NCI-H460 (cell line): ENCODE measurements at regions not wholly inside any gene's neighbourhood (a gene's known extent, or its start where the extent isn't known, plus 50 kb on each side); places are given as distances from the start of the nearest gene placed in this dataset.
A peak's percentile ranks its signal among the peaks of the same experiment; 100 is the strongest.

ENCODE experiments used
- DNase-seq: peaks from one replicate; pipeline ENCODE4 v3.0.0-alpha.2; 2016; ENCODE audit warnings: low read depth; ENCODE audit errors: extremely low read depth

DNA sequence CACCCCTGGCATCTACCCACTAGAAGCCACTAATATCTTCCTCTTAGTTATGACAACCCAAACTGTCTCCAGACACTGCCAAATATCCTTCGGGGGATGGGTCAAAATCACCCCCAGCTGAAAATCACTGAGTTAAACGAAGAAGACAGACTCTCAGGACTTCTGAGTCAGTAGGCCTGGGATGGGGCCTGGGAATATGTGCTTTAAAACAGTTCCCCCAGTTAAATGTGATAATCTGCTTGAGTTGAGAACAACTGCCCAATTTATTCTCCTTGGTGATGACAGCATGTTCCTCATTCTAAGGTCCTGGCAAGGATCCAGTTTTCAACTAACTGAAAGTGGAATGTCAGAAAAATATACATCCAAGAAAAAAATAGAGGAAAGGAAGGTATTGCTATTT, 52.4 kb downstream of the CBLL2 start:
- DNase-seq: no peak

DNA sequence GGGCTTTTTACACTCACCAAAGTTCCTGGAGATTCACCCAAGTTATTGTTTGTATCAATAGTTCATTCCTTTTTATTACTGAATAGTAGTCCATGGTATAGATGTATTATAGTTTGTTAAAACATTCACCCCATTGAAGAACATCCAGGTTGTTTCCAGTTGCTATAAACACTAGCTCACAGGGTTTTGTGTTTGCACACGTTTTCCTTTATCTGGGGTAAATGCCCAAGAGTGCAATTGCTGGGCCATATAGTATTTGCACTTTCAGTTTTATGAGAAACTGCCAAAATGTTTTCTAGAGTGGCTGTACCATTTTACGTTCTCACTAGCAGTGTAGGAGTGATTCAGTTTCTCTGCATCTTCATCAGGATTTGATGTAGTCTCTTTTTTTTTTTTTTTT, 57.1 kb downstream of the CBLL2 start:
- DNase-seq: no peak

DNA sequence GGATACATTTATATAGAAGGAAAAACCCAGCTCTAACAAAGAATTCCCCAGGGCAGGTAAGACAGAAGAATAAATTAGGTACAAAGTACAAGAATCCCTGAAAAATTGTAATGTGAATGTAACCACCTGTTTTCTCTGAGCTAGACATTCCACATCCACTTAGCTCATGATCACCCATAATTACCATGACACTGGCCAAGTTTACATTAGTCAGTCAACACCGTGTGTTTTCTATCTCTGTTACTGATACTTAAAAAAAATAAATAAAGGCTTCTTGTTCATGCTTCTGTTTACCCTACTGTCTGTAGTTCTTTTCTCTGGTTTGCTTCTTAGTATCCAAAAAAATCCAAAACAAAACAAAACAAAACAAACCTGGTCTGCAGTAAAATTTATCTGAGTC, 66.0 kb downstream of the CBLL2 start:
- DNase-seq: no peak

DNA sequence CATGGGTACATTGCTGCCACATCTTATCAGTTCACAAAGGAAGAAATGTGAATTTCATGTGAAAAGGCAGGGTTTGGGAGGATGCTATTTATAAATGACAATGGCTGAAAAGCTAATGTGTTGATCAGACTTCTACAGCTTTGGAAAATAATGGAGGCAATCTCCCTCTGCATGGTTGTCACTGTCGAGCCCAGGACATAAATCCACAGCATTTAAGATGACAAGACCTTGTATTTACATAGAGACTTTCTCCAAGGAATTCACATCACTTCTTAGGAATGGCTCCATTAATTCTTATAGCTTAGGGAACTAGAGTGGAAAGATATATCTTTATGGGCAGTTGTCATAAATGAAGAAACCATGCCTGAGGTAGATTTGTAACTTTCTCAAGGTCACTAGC, 66.7 kb downstream of the CBLL2 start:
- no peak for DNase-seq

DNA sequence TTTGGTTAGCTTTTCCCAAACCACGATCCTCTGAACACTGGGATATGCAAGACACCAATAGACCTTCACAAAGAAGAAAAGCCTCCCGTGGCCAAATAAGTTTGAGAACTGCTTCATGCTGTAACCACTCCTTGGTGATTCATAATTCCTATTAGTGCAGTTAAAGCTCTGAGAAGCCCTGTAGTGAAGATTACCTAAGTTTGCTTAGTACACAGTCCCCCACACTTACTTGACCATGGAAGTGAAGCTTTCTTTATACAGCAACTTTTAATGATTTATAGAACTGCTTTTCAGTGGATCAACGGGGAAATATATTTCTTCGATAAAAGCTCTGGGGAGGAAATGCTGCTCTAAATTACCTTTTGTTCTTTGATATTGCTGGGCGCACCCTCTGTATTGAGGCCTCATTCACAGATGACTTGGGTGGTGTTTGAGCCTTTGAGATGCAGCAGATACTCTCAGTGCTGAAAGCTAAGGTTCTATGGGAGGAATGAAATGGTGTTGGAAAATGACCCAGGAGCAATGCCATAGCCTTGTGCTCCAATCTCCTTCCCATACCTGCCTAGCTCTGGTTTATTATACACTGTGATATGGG, 67.4 kb downstream of the CBLL2 start:
- DNase-seq: no peak

DNA sequence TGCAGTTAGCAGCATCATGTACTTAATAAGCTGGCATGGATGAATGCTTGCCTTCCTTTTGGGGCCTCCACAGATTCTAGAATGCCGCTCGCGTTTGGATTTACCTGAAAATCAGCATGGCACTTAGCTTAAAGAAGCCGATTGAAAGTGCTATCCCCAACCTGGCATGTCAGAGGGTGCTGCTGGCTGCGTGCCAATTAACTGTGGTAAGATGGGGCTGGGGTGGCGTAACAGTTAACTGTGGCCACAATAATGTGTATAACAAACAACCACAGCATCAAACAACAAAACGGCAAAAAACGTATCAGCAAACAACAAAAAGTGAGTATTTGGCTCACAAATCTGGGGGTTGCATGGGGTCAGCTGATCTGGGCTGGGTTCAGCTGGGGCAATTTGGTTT, 70.5 kb downstream of the CBLL2 start:
- DNase-seq: no peak

DNA sequence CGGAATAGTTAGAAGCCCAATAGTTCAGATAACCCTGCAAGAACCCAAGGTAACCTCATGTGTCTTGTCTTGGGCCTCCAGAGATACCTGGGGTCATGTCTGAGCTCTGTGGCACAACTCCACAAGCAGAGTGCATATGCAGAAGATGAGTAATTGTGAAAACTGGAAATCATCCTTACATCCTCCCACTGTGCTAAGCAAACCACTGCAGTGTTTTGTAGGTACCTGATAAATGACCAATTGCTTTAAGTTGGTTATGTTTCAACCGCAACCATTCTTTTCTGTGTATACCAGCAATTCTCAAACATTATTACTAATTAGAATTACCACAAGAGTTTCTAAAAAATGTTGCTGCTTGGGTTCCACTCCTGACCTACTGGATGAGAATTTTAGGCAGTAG, 73.2 kb downstream of the CBLL2 start:
- no peak for DNase-seq

DNA sequence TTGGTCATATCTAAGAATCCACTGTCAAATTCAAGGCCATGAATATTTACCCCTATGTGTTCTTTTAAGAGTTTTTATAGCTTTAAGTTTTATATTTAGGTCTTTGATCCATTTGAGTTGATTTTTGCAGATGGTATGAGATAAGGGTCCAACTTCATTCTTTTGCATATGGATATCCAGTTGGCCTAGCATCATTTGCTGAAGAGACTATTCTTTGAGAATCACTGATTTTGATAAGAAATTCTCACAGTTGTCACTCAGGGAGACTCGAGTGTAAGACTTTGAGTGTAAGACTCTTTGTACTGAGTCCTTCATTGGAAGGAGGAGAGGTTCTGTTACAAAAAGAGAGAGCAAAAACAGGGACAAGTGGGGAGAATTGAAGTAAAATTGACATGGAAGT, 74.8 kb downstream of the CBLL2 start:
- DNase-seq: no peak

DNA sequence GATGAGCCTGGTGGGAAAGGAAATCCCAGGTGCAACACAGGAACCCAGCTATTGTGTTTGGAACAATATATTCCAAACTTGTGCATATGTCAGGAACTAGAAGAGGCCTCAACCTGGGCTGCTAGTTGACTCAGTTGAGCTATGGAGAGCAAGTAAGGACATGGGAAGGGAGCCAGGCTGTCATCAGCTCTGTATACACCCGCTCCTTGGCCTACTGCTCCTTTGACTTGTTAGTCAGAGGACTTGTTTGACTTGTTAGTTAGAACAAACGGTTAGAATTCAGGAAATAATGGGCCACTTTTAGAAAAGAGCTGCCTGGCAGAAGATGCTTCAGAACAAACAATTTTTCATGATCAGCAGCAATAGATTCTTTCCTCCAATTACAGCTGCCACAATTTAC, 76.4 kb downstream of the CBLL2 start:
- DNase-seq: no peak

DNA sequence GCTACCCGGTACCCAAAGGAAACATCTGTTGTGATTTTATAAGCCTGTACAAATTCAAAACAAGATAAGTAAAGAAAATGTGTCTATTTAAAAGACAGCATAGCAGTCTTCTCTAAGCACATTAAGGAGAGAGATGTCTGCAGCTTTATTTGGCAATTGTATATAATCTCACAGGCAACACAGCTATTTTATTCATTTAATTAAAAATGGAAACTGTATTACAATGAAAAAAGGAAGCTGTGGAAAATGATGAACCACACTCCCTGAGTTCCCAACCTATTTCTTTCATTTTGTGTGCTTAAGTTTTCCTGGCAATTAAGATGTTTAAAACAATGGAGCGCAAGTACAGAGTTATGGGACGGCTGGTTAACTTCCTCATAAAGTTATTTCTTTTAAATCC, 78.4 kb downstream of the CBLL2 start:
- DNase-seq: no peak

DNA sequence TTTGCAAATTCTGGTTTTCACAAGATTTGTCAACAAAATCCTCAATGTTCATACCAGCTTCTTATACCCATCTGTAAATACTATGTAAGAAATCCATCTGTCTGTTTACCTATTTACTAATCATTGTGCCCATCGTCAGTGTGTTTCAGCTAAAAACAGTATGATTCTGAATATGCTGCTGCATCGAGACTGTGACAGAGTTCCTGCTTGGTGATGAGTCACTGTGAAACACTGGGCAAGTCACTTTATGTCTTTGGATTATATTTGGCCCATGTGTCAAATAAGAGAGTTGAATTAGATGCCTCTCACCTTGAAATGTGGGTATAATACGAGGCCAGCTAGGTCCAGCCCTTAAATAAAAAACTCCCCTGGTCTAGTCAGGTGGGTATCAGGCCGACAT, 79.3 kb downstream of the CBLL2 start:
- DNase-seq: no peak

DNA sequence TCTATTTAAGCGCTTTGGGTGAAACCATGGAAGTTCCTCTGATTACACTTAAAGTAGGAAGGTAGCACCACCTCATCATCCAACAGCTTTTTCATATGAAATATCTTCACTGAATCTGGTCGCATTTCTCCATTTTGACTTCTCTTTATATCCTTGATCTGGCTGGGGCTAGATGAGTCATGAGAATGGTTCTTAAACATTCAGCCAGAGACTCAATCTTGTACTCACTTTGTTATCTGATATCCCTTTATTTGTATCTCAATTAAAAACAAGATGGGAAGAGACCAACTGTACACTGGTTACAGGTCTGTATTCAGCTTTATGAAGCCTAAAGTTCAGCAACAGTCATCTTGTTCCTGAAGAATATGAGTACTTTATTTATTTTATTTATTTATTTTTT, 84.9 kb downstream of the CBLL2 start:
- DNase-seq: no peak

DNA sequence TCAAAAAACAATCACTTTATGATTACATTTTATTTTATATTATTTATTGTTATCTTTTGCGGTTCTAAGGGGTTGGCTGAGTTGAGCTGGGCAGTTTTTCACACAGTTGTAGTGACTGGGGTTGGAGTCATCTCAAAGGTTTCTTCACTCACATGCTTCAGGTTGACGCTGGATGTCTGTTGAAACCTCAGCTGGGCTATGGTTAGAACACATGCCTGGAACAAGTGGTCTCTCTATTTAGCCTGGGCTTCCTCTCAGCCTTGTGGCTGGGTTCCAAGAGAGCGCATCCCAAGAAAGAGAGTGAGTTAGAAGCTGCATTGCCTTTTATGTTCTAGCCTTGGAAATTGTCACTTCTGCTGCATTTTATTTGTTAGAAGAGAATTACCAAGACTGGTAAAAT, 87.4 kb downstream of the CBLL2 start:
- no peak for DNase-seq

DNA sequence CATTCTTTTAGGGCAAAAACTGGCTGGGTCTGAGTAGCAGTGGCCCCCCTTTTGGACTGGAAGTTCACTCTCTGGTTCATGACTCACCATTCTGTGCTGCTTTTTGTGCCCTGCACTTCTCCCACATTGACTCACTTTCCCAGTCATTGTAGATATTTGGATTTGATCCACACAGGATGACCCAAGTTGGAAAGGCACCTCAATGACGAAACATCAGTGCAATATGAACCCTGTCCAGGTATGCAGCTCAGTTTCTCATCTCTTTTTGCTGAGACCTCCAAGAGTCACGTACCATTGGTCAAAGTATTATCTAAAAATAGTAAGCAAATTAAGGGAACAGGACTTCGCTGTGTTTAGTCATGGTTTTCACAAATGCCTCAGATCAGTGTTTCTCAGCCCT, 92.7 kb downstream of the CBLL2 start:
- DNase-seq: no peak

DNA sequence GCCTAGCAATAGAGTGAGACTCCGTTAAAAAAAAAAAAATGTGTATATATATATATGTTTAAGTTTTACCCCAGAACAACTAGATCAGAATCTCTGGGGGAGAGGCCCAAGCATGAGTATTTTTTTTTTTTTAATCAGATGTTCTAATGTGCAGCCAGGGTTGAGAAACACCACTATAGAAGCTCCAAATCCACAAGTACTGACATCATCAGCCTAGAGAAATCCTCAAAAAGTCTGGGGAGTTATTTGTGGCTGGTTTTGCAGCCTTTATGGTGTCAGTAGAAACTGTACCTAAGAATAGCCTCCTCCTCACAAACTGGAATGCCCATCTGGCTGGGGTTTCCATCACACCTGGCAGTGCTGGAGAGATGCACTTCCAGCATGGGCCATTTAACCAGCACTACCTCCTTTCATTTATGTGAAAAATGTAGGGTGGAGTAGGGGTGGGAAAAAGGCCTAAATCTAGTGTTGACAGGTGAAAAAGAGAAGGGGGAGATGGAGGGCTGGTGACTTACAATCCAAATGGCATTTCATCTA, 93.5 kb downstream of the CBLL2 start:
- DNase-seq: no peak

DNA sequence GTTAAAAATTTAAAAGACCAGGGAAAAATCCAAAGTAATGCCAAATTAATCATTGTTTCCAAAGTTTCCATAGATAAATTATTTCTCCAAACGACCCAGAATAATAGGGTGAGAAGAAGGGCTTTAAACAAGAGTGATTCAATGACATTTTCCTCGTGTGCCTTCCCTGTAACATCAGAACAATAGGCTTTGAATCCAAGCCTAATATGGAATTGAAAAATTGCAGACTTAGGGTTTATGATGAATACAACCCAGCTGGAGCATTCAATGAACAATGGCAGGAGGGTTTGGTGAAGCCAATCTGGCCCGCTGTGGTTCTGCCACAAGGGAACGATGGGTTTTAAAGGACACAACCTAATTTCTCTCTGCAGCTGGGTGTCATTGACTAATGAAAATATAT, 94.2 kb downstream of the CBLL2 start:
- no peak for DNase-seq

DNA sequence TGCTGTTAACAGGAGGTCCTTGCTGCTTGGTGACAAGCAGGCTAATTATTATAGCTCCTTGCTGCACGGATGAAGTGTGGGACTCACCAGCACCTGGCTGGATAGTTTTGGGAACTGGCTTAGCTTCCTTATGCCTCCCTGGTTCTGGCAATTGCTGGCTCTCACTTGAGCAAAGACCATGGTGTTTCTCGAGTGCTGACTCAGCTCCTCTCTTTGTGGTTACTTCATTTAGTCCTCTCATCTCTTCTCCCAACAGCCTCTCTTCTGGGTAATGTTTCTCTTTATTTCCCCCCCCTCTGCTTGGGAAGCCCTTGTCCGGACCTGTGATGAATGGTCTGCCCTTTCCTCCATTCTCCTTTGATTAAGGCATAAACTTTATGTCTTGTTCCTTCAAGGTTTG, 100.4 kb downstream of the CBLL2 start:
- no peak for DNase-seq

DNA sequence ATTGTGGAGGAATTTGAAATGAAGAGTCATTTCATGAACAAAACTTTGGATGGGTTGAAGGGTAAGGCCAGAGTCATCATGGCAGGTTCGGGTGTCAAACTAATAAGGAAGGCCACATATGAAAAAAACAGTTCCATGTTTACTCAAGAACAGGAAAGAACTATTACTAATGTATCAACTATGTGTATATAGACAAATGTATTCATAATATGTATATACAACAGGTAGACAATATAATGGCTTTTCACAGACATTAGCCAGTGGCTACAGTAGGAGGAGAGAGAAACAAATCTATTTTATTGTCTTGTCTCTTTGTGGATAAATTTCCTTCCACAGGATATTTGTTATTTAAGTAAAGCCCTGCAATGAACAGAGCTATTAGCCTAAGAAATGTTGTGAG, 101.1 kb downstream of the CBLL2 start:
- DNase-seq: no peak

DNA sequence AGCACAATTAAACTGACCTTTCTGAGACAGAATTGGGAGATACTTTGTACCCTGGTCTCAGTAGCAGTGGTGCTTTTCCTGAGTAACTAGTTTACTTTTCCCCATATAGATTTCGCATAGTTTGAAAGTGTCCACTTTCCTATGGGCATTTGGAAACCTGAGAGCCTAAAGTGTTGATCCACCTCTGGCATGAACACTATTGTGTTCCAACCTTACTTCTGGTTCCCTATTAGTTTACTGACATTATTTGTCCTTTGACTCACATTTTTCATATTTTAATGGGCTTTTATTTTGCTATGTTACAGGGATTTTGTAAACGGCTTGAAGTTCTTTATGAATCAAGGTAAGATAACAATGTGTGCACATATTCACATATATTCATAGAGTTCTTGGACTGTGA, 103.7 kb downstream of the CBLL2 start:
- no peak for DNase-seq

DNA sequence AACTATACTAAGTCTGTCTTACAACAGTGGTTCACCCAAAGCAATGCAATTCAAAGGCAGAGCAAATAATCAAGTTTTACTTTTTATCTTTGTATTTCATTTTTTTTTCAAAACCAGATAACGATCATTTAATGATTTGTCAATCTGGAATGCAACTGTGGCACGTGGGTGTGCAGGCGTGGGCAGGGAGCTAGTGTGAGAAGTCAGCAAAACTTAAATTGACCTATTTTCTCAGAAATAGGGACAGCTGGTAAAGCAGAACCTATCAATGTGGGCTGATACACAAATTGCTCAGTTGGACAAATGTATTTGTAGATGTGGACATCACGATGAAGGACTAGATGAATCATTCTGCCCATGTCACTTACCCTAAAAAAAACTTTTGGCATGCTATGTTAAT, 105.6 kb downstream of the CBLL2 start:
- DNase-seq: no peak

DNA sequence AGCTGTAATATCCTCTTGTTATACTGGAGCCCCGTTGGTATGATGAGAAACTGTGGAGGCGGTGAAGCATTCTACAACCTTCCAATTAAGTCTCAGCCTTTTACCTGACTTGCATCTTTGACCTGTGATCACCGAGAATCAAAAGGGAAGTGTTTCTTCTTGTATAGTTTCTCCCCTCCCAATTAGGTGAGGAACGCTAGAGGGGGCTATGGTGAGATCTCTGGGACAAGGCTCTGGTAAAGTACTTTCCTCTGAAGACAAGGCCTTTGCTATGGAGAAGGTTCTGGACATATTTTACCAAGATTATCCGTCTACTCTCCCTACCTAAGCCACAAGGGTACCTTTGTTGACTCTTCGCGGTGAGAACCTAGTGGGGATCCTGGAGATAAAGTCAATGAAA, 111.3 kb downstream of the CBLL2 start:
- no peak for DNase-seq

DNA sequence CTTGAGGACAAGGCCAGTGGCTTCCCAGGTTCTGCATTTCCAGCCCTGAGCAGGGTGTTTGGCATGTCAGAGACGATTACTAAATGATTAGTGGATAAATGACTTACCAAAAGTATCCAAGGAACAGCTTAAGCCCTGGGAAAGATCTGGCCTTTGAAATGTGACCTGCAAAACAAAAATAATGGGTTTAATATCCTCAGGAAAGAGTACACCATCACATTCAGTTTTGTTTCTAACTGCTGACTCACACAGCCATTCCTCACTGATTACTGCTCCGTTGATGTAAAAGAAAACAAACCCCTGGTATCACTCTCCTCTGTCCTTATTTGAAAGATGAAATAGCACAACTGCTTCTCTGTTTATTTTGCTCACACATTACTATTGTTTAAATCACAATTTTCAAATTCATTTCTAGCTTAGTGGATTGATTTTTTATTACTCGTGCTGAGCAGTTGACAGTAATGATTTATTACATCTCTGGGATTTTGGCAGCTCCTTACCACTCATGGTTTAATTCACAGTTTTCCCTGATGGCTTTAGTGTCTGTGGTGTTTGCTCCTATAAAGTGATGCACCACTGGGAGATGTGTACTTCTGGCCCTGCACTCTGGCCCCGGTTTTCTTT, 117.0 kb downstream of the CBLL2 start:
- DNase-seq: peak; percentile 30
